ENCODE measurements at regions not wholly inside any gene's neighbourhood (a gene's known extent, or its start where the extent isn't known, plus 50 kb on each side); places are given as distances from the start of the nearest gene placed in this dataset.

DNA sequence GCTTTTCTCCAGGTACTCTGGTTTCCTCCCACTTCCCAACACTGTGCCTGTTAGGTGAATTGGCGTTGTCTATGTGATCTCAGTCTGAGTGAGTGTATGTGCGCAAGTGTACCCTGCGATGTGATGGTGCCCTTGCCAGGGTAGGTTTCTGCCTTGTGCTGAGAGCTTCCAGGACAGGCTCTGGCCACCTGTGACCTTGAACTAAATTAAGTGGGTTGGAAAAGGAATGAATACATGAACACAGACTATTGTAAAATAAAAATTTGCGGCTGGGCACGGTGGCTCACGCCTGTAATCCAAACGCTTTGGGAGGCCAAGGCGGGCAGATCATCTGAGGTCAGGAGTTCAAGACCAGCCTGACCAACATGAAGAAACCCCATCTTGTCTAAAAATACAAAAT is 678.0 kb downstream of the DHX35 start:
- TF ChIP-seq, protein P1, sequence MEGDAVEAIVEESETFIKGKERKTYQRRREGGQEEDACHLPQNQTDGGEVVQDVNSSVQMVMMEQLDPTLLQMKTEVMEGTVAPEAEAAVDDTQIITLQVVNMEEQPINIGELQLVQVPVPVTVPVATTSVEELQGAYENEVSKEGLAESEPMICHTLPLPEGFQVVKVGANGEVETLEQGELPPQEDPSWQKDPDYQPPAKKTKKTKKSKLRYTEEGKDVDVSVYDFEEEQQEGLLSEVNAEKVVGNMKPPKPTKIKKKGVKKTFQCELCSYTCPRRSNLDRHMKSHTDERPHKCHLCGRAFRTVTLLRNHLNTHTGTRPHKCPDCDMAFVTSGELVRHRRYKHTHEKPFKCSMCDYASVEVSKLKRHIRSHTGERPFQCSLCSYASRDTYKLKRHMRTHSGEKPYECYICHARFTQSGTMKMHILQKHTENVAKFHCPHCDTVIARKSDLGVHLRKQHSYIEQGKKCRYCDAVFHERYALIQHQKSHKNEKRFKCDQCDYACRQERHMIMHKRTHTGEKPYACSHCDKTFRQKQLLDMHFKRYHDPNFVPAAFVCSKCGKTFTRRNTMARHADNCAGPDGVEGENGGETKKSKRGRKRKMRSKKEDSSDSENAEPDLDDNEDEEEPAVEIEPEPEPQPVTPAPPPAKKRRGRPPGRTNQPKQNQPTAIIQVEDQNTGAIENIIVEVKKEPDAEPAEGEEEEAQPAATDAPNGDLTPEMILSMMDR (conservative IDR thresholded peaks at IDR 0.05), result no peak
- no peak overlapping the region for H3K27ac ChIP-seq

DNA sequence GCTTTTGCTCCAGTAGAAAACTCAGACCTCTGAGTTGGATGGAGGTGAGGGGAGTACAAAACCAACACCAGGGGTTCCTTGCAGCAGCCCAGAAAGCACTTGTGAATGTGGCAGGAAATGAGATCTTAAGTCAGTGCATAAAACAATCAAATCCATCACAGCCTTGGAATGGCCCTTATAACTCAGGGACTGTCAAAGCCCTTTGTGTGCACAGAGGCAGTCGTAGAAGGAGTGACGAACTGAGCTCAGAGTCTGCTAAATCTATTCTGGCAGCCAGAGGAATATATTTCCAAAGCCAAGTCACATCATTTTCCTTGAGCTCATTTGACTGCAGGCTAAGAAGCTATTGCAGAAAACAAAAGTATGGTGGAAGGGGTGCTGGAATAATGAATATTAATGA is 676.6 kb downstream of the DHX35 start:
- no peak overlapping the region for H3K27ac ChIP-seq
- TF ChIP-seq, protein P1 (conservative IDR thresholded peaks at IDR 0.05), result no peak

GRCh38 chr20:39633689-39634088 is 671.5 kb downstream of the DHX35 start:
- no peak overlapping the region for H3K27ac ChIP-seq
- TF ChIP-seq, protein P1 (conservative IDR thresholded peaks at IDR 0.05), result no peak

- no peak overlapping the region for H3K27ac ChIP-seq
- TF ChIP-seq, protein P1 (conservative IDR thresholded peaks at IDR 0.05), result no peak
Observed at GRCh38 chr20:39632757-39633156, 670.6 kb downstream of the DHX35 start.

DNA sequence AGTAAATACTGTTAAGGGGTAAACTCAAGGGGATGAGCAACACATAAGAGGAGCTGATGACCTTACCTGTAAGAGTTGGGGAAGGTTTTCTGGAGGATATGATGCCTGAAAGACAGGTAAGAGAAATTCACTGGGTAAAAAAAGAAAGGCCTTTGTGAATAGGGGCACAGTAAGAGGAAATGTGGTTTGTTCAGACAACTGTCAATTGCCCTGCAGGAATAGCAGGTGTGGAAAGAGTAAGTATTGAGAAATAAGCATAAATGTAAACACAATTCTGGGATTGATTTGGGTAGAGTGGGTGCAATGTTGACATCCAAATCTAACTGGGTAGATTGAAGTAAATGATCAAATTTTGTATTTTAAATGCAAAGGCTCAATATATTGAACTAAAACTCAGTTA is 670.0 kb downstream of the DHX35 start:
- H3K27ac ChIP-seq, result no peak overlapping the region
- TF ChIP-seq, protein P1 (conservative IDR thresholded peaks at IDR 0.05), result no peak

DNA sequence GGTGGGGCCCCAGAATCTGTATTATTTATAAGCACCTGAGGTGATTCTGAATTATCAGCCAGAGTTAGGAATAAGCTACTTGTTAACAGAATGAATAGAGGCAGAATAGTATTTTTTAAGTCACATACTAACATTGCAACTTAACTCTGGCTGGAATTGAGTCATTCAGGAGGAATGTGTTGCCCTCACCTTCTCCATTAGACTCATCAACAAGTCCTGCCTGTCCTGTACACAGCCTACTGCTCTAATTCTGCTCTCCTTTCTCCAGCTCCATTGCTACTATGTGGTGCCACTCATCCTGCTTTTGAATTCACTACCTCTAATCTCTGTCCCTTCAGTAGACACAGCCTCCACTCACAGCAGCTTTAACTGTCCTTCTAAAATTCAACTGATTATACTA is 669.4 kb downstream of the DHX35 start:
- TF ChIP-seq, protein P1 (conservative IDR thresholded peaks at IDR 0.05), result no peak
- H3K27ac ChIP-seq, result no peak overlapping the region

- no peak overlapping the region for H3K27ac ChIP-seq
- TF ChIP-seq, protein P1 (conservative IDR thresholded peaks at IDR 0.05), result no peak
Observed at GRCh38 chr20:39630215-39630908, 668.2 kb downstream of the DHX35 start.

Data from VCaP (cell line).